ENCODE measurements at regions not wholly inside any gene's neighbourhood (a gene's known extent, or its start where the extent isn't known, plus 50 kb on each side); places are given as distances from the start of the nearest gene placed in this dataset.

DNA sequence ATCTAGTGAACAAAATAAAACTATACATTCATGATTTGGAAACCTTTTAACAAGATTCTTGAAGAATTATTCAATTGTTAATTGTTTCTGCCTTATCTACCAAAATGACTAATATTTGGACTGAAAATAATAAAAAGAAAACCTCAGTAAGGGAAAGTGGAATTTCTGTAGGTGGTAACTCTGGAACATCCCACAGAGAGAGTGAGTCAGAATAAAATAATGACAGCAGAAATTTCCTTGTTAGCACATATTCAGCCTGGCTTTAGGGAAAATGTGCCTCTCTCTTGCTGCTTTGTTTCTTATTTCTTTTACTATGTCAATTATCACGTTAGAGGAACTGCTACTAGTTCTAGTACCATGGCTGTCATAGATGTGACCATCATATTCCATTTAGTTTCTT lies 421.5 kb upstream of the GNPDA2 start:
- TF ChIP-seq, protein P1, sequence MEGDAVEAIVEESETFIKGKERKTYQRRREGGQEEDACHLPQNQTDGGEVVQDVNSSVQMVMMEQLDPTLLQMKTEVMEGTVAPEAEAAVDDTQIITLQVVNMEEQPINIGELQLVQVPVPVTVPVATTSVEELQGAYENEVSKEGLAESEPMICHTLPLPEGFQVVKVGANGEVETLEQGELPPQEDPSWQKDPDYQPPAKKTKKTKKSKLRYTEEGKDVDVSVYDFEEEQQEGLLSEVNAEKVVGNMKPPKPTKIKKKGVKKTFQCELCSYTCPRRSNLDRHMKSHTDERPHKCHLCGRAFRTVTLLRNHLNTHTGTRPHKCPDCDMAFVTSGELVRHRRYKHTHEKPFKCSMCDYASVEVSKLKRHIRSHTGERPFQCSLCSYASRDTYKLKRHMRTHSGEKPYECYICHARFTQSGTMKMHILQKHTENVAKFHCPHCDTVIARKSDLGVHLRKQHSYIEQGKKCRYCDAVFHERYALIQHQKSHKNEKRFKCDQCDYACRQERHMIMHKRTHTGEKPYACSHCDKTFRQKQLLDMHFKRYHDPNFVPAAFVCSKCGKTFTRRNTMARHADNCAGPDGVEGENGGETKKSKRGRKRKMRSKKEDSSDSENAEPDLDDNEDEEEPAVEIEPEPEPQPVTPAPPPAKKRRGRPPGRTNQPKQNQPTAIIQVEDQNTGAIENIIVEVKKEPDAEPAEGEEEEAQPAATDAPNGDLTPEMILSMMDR (IDR thresholded peaks at IDR 0.05; ENCODE audit: poor library complexity, severe bottlenecking) = no peak
- no peak for TF ChIP-seq EP300 (conservative IDR thresholded peaks at IDR 0.05; ENCODE audit: poor library complexity, severe bottlenecking)
- TF ChIP-seq SMC3 (conservative IDR thresholded peaks at IDR 0.05; ENCODE audit: poor library complexity) = no peak
- TF ChIP-seq EZH2 (IDR thresholded peaks at IDR 0.05; ENCODE audit: borderline replicate concordance, insufficient read depth, low read length, poor library complexity, severe bottlenecking) = no peak
- TF ChIP-seq MXI1 (conservative IDR thresholded peaks at IDR 0.05; ENCODE audit: poor library complexity, severe bottlenecking) = no peak
- no peak for TF ChIP-seq RAD21 (conservative IDR thresholded peaks at IDR 0.05)
- no peak for TF ChIP-seq POLR2AphosphoS5 (IDR thresholded peaks at IDR 0.05)
- TF ChIP-seq, protein P2, sequence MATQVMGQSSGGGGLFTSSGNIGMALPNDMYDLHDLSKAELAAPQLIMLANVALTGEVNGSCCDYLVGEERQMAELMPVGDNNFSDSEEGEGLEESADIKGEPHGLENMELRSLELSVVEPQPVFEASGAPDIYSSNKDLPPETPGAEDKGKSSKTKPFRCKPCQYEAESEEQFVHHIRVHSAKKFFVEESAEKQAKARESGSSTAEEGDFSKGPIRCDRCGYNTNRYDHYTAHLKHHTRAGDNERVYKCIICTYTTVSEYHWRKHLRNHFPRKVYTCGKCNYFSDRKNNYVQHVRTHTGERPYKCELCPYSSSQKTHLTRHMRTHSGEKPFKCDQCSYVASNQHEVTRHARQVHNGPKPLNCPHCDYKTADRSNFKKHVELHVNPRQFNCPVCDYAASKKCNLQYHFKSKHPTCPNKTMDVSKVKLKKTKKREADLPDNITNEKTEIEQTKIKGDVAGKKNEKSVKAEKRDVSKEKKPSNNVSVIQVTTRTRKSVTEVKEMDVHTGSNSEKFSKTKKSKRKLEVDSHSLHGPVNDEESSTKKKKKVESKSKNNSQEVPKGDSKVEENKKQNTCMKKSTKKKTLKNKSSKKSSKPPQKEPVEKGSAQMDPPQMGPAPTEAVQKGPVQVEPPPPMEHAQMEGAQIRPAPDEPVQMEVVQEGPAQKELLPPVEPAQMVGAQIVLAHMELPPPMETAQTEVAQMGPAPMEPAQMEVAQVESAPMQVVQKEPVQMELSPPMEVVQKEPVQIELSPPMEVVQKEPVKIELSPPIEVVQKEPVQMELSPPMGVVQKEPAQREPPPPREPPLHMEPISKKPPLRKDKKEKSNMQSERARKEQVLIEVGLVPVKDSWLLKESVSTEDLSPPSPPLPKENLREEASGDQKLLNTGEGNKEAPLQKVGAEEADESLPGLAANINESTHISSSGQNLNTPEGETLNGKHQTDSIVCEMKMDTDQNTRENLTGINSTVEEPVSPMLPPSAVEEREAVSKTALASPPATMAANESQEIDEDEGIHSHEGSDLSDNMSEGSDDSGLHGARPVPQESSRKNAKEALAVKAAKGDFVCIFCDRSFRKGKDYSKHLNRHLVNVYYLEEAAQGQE (IDR thresholded peaks at IDR 0.05; ENCODE audit: borderline replicate concordance) = no peak
